ENCODE measurements at regions not wholly inside any gene's neighbourhood (a gene's known extent, or its start where the extent isn't known, plus 50 kb on each side); places are given as distances from the start of the nearest gene placed in this dataset.

DNA sequence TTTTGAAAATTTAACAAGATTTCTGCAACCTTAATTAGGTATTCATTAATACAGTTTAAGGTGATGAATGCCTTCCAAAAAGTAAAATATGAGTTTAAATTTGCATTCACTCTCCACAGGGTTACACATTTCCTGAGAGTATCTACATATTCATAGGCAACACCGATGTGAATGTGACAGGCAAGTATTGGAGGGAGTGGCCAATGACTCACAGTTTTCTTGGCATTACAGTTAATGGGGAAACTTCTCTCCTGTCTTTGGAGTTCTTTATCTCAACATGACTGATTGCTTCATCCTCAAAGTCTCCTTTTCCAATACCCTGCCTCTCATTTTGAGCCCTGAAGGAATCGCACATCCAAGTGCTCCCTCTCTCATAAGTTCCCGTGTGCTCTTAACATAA is 181.9 kb upstream of the CHL1 start:
- TF ChIP-seq, protein P1, sequence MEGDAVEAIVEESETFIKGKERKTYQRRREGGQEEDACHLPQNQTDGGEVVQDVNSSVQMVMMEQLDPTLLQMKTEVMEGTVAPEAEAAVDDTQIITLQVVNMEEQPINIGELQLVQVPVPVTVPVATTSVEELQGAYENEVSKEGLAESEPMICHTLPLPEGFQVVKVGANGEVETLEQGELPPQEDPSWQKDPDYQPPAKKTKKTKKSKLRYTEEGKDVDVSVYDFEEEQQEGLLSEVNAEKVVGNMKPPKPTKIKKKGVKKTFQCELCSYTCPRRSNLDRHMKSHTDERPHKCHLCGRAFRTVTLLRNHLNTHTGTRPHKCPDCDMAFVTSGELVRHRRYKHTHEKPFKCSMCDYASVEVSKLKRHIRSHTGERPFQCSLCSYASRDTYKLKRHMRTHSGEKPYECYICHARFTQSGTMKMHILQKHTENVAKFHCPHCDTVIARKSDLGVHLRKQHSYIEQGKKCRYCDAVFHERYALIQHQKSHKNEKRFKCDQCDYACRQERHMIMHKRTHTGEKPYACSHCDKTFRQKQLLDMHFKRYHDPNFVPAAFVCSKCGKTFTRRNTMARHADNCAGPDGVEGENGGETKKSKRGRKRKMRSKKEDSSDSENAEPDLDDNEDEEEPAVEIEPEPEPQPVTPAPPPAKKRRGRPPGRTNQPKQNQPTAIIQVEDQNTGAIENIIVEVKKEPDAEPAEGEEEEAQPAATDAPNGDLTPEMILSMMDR (IDR thresholded peaks at IDR 0.05) = no peak
- TF ChIP-seq POLR2A (IDR thresholded peaks at IDR 0.05) = no peak

Data from uterus (tissue), 2 donors.